Fibroblast of skin of abdomen (primary cell): ENCODE measurements at regions not wholly inside any gene's neighbourhood (a gene's known extent, or its start where the extent isn't known, plus 50 kb on each side); places are given as distances from the start of the nearest gene placed in this dataset.
"Not testable (repeated sequence)": the region's sequence is repeated elsewhere in the genome, so short reads cannot be mapped to it uniquely, and the experiment has no call there.

Source experiments
- DNase-seq: peaks from one replicate; pipeline ENCODE4 v3.0.0-alpha.2; 2013

GRCh38 chr9:6103911-6104310 is 88.5 kb upstream of the RANBP6 start:
- DNase-seq = not testable (repeated sequence)

- DNase-seq = not testable (repeated sequence)
Observed at GRCh38 chr9:6102336-6102987, 87.0 kb upstream of the RANBP6 start.

GRCh38 chr9:6101725-6102124 is 86.3 kb upstream of the RANBP6 start:
- not testable (repeated sequence) for DNase-seq

- DNase-seq = not testable (repeated sequence)
Observed at GRCh38 chr9:6099346-6099745, 83.9 kb upstream of the RANBP6 start.

GRCh38 chr9:6098431-6098830 is 83.0 kb upstream of the RANBP6 start:
- no peak for DNase-seq

GRCh38 chr9:6096821-6097220 is 81.4 kb upstream of the RANBP6 start:
- peak; percentile 61 for DNase-seq

GRCh38 chr9:6090277-6091210 is 75.1 kb upstream of the RANBP6 start:
- no peak for DNase-seq

GRCh38 chr9:6089300-6089699 is 73.9 kb upstream of the RANBP6 start:
- DNase-seq = no peak

- DNase-seq = no peak
Observed at GRCh38 chr9:6086006-6086655, 70.7 kb upstream of the RANBP6 start.

GRCh38 chr9:6080154-6080716 is 64.8 kb upstream of the RANBP6 start:
- peak; percentile 87 for DNase-seq

- DNase-seq = no peak
Observed at GRCh38 chr9:6079386-6079785, 64.0 kb upstream of the RANBP6 start.

GRCh38 chr9:6078382-6079105 is 63.1 kb upstream of the RANBP6 start:
- no peak for DNase-seq

GRCh38 chr9:6076851-6077250 is 61.4 kb upstream of the RANBP6 start:
- DNase-seq = no peak

- DNase-seq = no peak
Observed at GRCh38 chr9:6073731-6074130, 58.3 kb upstream of the RANBP6 start.

- no peak for DNase-seq
Observed at GRCh38 chr9:6072865-6073264, 57.4 kb upstream of the RANBP6 start.

- no peak for DNase-seq
Observed at GRCh38 chr9:6072453-6072852, 57.0 kb upstream of the RANBP6 start.

GRCh38 chr9:6068983-6069382 is 53.6 kb upstream of the RANBP6 start:
- DNase-seq = no peak

- DNase-seq = no peak
Observed at GRCh38 chr9:6067426-6067825, 52.0 kb upstream of the RANBP6 start.
